Gastroesophageal sphincter (tissue), 4 donors: ENCODE measurements at regions not wholly inside any gene's neighbourhood (a gene's known extent, or its start where the extent isn't known, plus 50 kb on each side); places are given as distances from the start of the nearest gene placed in this dataset.

Experiments
- ATAC-seq: fragments of 150-250 bp; one replicate; pipeline ENCODE4 v1.9.1; 2016; ENCODE audit warnings: mild to moderate bottlenecking, moderate library complexity
- H3K27ac ChIP-seq, 4 donors: fragments of 200-600 bp; sonication (generic) in 3 of 4; 1 replicate in 3 of 4; 2 replicates in 1 of 4; pipeline ENCODE4 v1.5.1; 2016 to 2019
- H3K27me3 ChIP-seq: fragments of 200-600 bp; sonication (generic); one replicate; pipeline ENCODE4 v1.5.1; 2019
- H3K36me3 ChIP-seq, 2 donors: fragments of 200-600 bp; sonication (generic); one replicate each; pipeline ENCODE4 v1.5.1; 2019; ENCODE audit warnings: control low read depth in 1 of 2
- H3K4me1 ChIP-seq, 3 donors: fragments of 200-600 bp; sonication (generic); 1 replicate in 2 of 3; 2 replicates in 1 of 3; pipeline ENCODE4 v1.5.1; 2016 to 2019; ENCODE audit warnings: control low read depth in 2 of 3
- H3K4me3 ChIP-seq, 2 donors: fragments of 200-600 bp; sonication (generic); one replicate each; pipeline ENCODE4 v1.5.1; 2019; ENCODE audit warnings: mild to moderate bottlenecking in 1 of 2, moderate library complexity in 1 of 2
- H3K9me3 ChIP-seq, 3 donors: fragments of 200-600 bp; sonication (generic); one replicate each; pipeline ENCODE4 v1.5.1; 2017 to 2019; ENCODE audit warnings: control low read depth in 2 of 3
- EP300 ChIP-seq: sonication (generic); formaldehyde crosslinking; IDR thresholded peaks from one replicate; pipeline ENCODE4 v1.6.1; 2017; ENCODE audit warnings: antibody characterized with exemption, mild to moderate bottlenecking
- POLR2A ChIP-seq, 2 donors: fragments of 450-650 bp; IDR thresholded peaks; one replicate each; pipeline ENCODE4 v1.6.1; 2017; ENCODE audit warnings: antibody characterized with exemption in 2 of 2, mild to moderate bottlenecking in 2 of 2, moderate library complexity in 1 of 2
- POLR2AphosphoS5 ChIP-seq: sonication (generic); formaldehyde crosslinking; IDR thresholded peaks from one replicate; pipeline ENCODE4 v1.6.1; 2017; ENCODE audit warnings: antibody characterized with exemption
- WGBS, 2 donors: methylation state at CpG; one replicate each; pipeline ENCODE4 v1.1.5; 2018; ENCODE audit warnings: low coverage in 1 of 2; 5-methylcytosine and 5-hydroxymethylcytosine counted together
- TF ChIP-seq, protein P1 (sequence below), 4 experiments: fragments of 200-600 bp in 2 of 4; fragments of 450-650 bp in 2 of 4; sonication (generic) in 1 of 4; IDR thresholded peaks; one replicate each; pipeline ENCODE4 v1.5.1; 2017 to 2019; ENCODE audit warnings: antibody characterized with exemption in 4 of 4, mild to moderate bottlenecking in 2 of 4, moderate library complexity in 2 of 4

DNA sequence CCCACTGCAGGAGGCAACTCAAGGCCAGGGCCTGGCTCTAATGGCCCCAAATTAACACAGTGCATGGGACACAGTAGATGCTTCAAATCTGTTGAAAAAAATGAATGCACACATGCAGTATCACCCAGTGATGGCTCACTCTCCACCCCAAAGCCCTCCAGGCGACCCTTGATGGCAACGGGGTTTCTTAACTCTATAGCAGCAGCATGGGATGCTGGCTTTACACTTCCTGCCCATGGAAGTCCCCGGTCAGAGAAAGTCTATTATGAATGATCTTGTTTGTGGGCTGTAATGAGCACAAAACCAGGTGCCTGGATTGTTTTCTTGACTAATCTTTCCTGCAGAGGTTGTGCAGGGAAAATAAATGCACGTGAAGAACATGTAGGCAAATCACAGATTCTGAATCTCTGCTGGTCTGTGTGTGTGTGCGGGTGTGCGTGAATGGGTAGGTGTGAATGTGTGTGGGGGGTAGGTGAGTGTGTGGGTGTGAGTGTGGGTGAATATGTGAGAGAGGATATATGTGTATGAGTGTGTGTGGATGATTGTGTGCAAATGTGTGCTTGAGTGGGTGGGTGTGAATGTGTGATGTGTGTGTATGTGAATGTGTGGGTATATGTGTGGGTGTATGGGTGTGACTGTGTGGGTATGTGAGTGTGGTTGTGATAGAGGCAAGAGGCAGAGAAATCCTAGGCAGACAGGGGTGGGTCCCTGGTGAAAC is 60.1 kb upstream of the MLN start:
- Histone ChIP-seq H3K27ac (no peak overlapping the region), H3K4me3 (no peak overlapping the region), H3K27me3 (peaks cover 38% of the 10 kb centered on the region), H3K9me3 (no peaks in the 10 kb centered on the region), H3K36me3 (no peaks in the 10 kb centered on the region), H3K4me1 (no peaks in the 10 kb centered on the region)
- no peak for ATAC-seq
- WGBS, 2 donors = 70 to 79% methylated on average over 4 to 6 of the region's 6 CpGs
- TF ChIP-seq POLR2AphosphoS5 = no peak
- TF ChIP-seq POLR2A (IDR thresholded peaks at IDR 0.05) = no peak
- TF ChIP-seq, protein P1, sequence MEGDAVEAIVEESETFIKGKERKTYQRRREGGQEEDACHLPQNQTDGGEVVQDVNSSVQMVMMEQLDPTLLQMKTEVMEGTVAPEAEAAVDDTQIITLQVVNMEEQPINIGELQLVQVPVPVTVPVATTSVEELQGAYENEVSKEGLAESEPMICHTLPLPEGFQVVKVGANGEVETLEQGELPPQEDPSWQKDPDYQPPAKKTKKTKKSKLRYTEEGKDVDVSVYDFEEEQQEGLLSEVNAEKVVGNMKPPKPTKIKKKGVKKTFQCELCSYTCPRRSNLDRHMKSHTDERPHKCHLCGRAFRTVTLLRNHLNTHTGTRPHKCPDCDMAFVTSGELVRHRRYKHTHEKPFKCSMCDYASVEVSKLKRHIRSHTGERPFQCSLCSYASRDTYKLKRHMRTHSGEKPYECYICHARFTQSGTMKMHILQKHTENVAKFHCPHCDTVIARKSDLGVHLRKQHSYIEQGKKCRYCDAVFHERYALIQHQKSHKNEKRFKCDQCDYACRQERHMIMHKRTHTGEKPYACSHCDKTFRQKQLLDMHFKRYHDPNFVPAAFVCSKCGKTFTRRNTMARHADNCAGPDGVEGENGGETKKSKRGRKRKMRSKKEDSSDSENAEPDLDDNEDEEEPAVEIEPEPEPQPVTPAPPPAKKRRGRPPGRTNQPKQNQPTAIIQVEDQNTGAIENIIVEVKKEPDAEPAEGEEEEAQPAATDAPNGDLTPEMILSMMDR (IDR thresholded peaks at IDR 0.05) = no peak
- TF ChIP-seq EP300 = no peak

DNA sequence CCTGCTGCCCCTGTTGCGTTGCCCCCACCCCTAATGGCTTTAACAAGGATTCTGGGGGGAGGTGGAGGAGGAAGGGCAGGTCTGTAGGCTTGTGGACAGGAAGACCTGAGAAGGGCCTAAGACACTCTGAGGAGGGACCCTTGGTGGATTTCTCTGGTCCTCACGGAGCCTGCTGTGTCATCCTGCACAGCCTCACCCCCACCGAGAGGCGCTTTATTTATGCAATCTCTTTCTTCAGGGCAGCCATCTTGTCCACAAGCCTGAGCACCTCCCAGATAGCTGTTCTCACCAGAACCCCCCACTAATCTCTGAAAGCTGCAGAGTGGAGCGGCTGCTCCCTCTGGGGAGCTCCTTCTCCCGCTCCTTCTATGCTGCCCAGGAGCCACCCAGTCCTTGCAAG is 59.3 kb upstream of the MLN start:
- Histone ChIP-seq H3K9me3 (no peaks in the 10 kb centered on the region), H3K27ac (no peak overlapping the region), H3K4me3 (no peak overlapping the region), H3K27me3 (peaks cover 46% of the 10 kb centered on the region), H3K36me3 (no peaks in the 10 kb centered on the region), H3K4me1 (no peaks in the 10 kb centered on the region)
- TF ChIP-seq POLR2AphosphoS5 = no peak
- TF ChIP-seq POLR2A (IDR thresholded peaks at IDR 0.05) = no peak
- TF ChIP-seq EP300 = no peak
- TF ChIP-seq, protein P1 (IDR thresholded peaks at IDR 0.05) = no peak
- 85 to 96% methylated on average over 4 to 6 of the region's 6 CpGs for WGBS, 2 donors
- ATAC-seq = no peak

DNA sequence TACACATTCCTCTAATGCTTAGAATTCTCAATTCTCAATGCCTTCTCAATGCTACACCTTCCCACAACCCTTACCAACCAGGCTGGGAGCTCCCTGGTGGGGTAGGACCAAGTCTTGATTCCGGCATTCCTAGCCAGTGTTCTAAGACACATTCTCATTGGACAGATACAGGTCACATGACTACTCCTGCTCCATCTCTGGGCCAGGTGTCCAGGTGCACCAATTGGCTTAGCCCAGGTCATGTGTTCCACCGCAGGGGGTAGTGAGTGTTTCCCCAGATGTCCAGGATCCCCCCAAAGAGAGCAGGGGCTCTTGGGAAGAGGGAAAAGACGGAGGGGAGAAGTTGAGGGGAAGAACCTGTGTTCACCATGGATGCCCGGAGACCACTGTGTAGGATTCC is 58.7 kb upstream of the MLN start:
- H3K9me3 ChIP-seq = no peaks in the 10 kb centered on the region
- H3K36me3 ChIP-seq = no peaks in the 10 kb centered on the region
- H3K27me3 ChIP-seq = peaks cover 50% of the 10 kb centered on the region
- no peak overlapping the region for H3K4me3 ChIP-seq
- no peak overlapping the region for H3K27ac ChIP-seq
- WGBS, 2 donors = 72 to 73% methylated on average over 2 to 4 of the region's 4 CpGs
- no peak for ATAC-seq
- H3K4me1 ChIP-seq = peaks cover 0 to 4% (median 0%) of the 10 kb centered on the region in 3 donors
- TF ChIP-seq POLR2A (IDR thresholded peaks at IDR 0.05) (no peak), POLR2AphosphoS5 (no peak), EP300 (no peak)

DNA sequence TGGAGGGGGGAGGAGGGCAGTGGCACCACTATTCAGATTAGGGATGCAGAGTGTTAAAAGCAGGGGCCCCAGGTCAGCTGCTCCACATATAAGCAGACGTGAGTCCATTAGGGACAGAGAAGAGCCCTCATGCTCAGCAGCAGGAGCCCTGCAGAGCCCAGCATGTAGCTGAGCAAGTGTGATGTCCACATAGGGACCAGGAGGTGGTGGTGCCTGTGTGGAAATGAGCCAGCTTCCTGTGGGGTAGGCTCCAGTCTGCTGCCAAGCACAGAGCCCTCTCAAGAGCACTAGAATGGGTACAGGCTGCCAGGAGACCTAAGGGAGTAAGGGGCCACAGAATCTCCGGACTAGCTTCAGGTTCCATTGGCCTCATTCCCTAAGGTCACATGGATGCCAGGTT is 57.9 kb upstream of the MLN start:
- peaks cover 0 to 4% (median 0%) of the 10 kb centered on the region in 3 donors for H3K4me1 ChIP-seq
- TF ChIP-seq POLR2AphosphoS5 (no peak), POLR2A (IDR thresholded peaks at IDR 0.05) (no peak), EP300 (no peak)
- TF ChIP-seq, protein P1 (IDR thresholded peaks at IDR 0.05) = no peak
- no peaks in the 10 kb centered on the region for H3K36me3 ChIP-seq
- WGBS, 2 donors = 43% methylated on average over 2 of the region's 2 CpGs; no CpG with 5 or more reads in 1 of the 2 donors
- ATAC-seq = no peak
- peaks cover 58% of the 10 kb centered on the region for H3K27me3 ChIP-seq
- H3K9me3 ChIP-seq = no peaks in the 10 kb centered on the region
- no peak overlapping the region for H3K27ac ChIP-seq
- no peak overlapping the region for H3K4me3 ChIP-seq

DNA sequence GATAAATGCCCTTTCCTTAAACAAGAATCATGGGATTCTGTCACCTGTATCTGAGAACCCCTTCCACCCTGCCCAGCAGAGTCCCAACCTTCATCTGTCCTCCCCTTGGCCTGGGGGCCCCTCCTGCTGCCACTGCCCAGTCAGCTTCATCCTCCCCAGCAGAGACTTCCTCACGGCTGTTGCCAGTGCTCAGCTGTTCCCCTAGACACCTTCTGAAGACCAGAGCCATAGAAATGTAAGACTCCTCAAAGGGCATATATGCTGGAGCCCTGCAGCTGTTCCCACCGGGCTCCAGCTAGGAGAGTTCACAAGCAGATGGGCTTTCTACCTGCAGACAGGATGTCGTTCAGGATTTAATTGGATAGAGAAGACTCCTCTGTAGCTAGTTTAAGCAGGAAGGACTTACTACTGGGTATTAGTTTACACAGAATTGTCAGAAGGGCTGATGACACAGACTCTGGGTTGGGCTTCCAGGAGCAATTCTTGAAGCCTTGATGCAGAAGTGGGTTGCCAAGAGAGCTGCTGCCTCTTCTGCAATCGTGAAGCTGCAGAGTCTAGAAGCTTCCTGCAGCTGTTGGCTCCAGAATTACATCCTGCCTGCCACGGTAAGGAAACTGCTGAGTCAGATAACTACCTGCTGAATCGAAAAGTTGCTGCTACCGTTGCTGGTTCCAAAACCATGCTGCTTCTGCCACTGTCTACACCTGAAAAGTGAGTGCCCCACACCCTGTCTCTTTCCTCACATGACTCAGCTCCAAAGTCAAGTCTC is 57.1 kb upstream of the MLN start:
- H3K4me3 ChIP-seq = no peak overlapping the region
- 33 to 46% methylated on average over 1 to 3 of the region's 7 CpGs for WGBS, 2 donors
- peaks cover 59% of the 10 kb centered on the region for H3K27me3 ChIP-seq
- H3K4me1 ChIP-seq = peaks cover 0 to 4% (median 0%) of the 10 kb centered on the region in 3 donors
- no peak for ATAC-seq
- H3K9me3 ChIP-seq = no peaks in the 10 kb centered on the region
- H3K36me3 ChIP-seq = no peaks in the 10 kb centered on the region
- no peak overlapping the region for H3K27ac ChIP-seq
- TF ChIP-seq, protein P1 (IDR thresholded peaks at IDR 0.05) = no peak
- TF ChIP-seq POLR2A (IDR thresholded peaks at IDR 0.05) (no peak), POLR2AphosphoS5 (no peak), EP300 (no peak)
